Ascending aorta (tissue), 2 donors: ENCODE measurements at regions not wholly inside any gene's neighbourhood (a gene's known extent, or its start where the extent isn't known, plus 50 kb on each side); places are given as distances from the start of the nearest gene placed in this dataset.

Experiments
- DNase-seq, 2 donors: peaks; one replicate each; pipeline ENCODE4 v3.0.0-alpha.2; 2019; ENCODE audit warnings: low spot score in 2 of 2
- H3K27ac ChIP-seq, 2 donors: fragments of 200-600 bp; sonication (generic); one replicate each; pipeline ENCODE4 v1.5.1; 2016 to 2017; ENCODE audit warnings: mild to moderate bottlenecking in 1 of 2
- H3K27me3 ChIP-seq: fragments of 200-600 bp; sonication (generic); one replicate; pipeline ENCODE4 v1.5.1; 2017
- H3K36me3 ChIP-seq, 2 donors: fragments of 200-600 bp; sonication (generic); one replicate each; pipeline ENCODE4 v1.5.1; 2016
- H3K4me1 ChIP-seq, 2 donors: fragments of 200-600 bp; sonication (generic); one replicate each; pipeline ENCODE4 v1.5.1; 2016 to 2017; ENCODE audit warnings: mild to moderate bottlenecking in 1 of 2
- H3K4me3 ChIP-seq, 2 donors: fragments of 200-600 bp; sonication (generic); one replicate each; pipeline ENCODE4 v1.5.1; 2016 to 2017; ENCODE audit warnings: mild to moderate bottlenecking in 1 of 2
- H3K9me3 ChIP-seq, 2 donors: fragments of 200-600 bp; sonication (generic); one replicate each; pipeline ENCODE4 v1.5.1; 2016
- intact Hi-C: fragments of 100-400 bp; cut with DNase I; formaldehyde crosslinking; loops from one replicate; pipeline ENCODE4 v1.15.1; 2023
- TF ChIP-seq, protein P1 (sequence below), 3 experiments: fragments of 200-600 bp in 2 of 3; fragments of 450-650 bp in 1 of 3; sonication (generic) in 2 of 3; IDR thresholded peaks; one replicate each; pipeline ENCODE4 v1.5.1; 2016 to 2019; ENCODE audit warnings: antibody characterized with exemption in 3 of 3, mild to moderate bottlenecking in 1 of 3, moderate library complexity in 1 of 3

DNA sequence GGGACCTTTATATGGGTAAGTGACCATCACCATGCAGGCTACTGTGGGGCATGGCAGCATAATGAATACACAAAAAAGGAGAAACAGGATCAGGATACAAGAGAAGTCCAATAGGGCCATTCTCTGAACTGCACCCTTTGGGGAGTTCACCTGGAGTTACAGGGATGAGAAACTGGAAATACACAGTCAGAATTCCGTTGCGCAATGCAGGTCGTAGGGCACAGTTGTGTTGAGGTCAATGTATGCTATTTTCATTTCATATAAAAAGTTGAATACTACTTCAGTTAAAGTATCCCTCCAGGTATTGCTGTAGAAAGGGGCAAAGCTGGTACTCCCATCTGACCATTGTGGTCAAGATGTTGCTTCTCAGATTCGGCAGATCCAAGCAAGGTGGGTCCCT, 471.4 kb downstream of the DMRT2 start:
- Histone ChIP-seq H3K27me3 (no peaks in the 10 kb centered on the region), H3K36me3 (no peaks in the 10 kb centered on the region), H3K4me3 (no peak overlapping the region), H3K9me3 (no peaks in the 10 kb centered on the region), H3K4me1 (no peaks in the 10 kb centered on the region), H3K27ac (no peak overlapping the region)
- DNase-seq = no peak
- TF ChIP-seq, protein P1, sequence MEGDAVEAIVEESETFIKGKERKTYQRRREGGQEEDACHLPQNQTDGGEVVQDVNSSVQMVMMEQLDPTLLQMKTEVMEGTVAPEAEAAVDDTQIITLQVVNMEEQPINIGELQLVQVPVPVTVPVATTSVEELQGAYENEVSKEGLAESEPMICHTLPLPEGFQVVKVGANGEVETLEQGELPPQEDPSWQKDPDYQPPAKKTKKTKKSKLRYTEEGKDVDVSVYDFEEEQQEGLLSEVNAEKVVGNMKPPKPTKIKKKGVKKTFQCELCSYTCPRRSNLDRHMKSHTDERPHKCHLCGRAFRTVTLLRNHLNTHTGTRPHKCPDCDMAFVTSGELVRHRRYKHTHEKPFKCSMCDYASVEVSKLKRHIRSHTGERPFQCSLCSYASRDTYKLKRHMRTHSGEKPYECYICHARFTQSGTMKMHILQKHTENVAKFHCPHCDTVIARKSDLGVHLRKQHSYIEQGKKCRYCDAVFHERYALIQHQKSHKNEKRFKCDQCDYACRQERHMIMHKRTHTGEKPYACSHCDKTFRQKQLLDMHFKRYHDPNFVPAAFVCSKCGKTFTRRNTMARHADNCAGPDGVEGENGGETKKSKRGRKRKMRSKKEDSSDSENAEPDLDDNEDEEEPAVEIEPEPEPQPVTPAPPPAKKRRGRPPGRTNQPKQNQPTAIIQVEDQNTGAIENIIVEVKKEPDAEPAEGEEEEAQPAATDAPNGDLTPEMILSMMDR (IDR thresholded peaks at IDR 0.05) = no peak
- intact Hi-C loops = no loop called here

- intact Hi-C loops = no loop called here
Measured at GRCh38 chr9:1522219-1522767, 472.1 kb downstream of the DMRT2 start.

DNA sequence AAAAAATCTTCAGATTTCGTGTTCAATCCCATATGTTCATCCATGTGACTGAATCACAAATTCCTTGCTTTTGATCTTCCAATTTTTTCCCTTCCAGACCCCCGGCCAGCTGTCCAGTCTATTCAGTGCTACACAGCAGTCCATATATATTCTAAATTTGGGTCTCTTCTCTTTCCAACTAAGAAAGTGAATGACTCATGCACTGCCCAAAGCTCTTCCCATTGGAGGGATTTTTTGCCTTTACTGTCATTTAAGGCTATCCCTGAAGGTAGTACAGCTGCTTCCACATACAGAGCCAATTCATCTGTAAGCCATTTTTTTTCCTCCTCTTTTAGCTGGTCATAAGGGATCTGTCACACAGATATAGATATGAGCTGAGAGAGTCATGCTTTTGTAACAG, 478.3 kb downstream of the DMRT2 start:
- Histone ChIP-seq H3K27ac (no peak overlapping the region), H3K4me1 (no peaks in the 10 kb centered on the region), H3K4me3 (no peak overlapping the region), H3K9me3 (no peaks in the 10 kb centered on the region), H3K36me3 (no peaks in the 10 kb centered on the region), H3K27me3 (no peaks in the 10 kb centered on the region)
- intact Hi-C loops = no loop called here
- DNase-seq = no peak
- TF ChIP-seq, protein P1 (IDR thresholded peaks at IDR 0.05) = no peak

More at GRCh38 chr9:1522219-1522767, 472.1 kb downstream of the DMRT2 start:
- H3K27ac ChIP-seq = no peak overlapping the region
- H3K36me3 ChIP-seq = no peaks in the 10 kb centered on the region
- no peak for DNase-seq
- no peaks in the 10 kb centered on the region for H3K4me1 ChIP-seq
- TF ChIP-seq, protein P1 (IDR thresholded peaks at IDR 0.05) = no peak
- H3K27me3 ChIP-seq = no peaks in the 10 kb centered on the region
- no peak overlapping the region for H3K4me3 ChIP-seq
- H3K9me3 ChIP-seq = no peaks in the 10 kb centered on the region

DNA sequence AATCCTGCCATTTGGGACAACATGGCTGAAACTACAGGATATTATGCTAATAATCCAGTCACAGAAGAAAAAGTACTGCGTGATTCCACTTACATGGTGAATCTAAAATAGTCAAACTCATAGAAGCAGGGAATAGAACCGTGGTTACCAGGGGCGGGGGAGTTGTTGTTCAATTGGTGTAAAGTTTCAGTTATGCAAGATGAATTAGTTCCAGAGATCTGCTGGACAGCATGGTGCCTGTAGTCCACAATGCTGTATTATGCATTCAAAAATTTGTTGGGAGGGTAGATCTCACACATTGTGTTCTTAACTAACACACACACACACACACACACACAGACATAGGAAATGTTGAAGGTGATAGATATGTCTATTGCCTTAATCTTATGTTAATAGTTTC, 480.5 kb downstream of the DMRT2 start:
- DNase-seq = no peak
- Histone ChIP-seq H3K4me3 (no peak overlapping the region), H3K36me3 (no peaks in the 10 kb centered on the region), H3K9me3 (no peaks in the 10 kb centered on the region), H3K4me1 (no peaks in the 10 kb centered on the region), H3K27ac (no peak overlapping the region), H3K27me3 (no peaks in the 10 kb centered on the region)
- TF ChIP-seq, protein P1 (IDR thresholded peaks at IDR 0.05) = no peak
- intact Hi-C loops = no loop called here

DNA sequence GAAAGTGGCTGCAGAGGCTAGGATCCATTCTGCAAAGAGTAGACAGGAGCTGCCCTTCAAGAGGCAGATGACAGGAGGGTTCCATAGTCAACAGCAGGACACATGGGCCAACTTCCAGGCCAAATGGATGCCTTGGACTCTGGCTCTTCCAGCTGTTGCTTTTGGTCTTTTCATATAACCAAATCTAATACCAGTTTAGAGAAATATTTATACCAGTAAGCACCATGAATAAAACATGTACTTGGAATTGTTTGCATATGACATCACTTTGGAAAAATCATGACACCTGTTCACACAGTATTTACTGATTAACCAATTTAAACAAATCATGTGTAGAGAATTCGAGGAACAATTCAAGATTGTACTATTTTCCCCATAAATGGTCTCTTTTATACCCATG, 481.3 kb downstream of the DMRT2 start:
- DNase-seq = no peak
- Histone ChIP-seq H3K27ac (no peak overlapping the region), H3K9me3 (no peaks in the 10 kb centered on the region), H3K4me1 (no peaks in the 10 kb centered on the region), H3K36me3 (no peaks in the 10 kb centered on the region), H3K27me3 (no peaks in the 10 kb centered on the region), H3K4me3 (no peak overlapping the region)
- TF ChIP-seq, protein P1 (IDR thresholded peaks at IDR 0.05) = no peak
- intact Hi-C loops = no loop called here

DNA sequence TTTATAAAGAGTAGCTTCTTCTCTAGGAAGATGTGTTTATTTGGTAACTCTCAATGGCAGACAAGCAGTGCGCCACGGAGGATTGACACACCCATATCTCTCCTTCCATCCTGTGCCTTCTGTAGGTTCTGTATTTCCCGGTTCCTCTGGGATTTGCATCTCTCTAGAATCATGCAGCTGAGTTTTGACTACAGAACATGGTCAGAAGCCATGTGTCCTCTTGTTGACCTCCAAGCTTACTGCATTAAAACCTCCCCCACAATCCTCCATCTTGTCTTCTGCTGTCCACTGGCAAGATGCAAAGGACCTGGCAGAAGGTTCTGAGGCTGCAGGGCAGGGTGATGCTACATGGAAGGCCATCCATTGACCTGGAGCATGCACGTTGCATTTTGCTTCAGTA, 482.0 kb downstream of the DMRT2 start:
- Histone ChIP-seq H3K27ac (no peak overlapping the region), H3K9me3 (no peaks in the 10 kb centered on the region), H3K36me3 (no peaks in the 10 kb centered on the region), H3K4me1 (no peaks in the 10 kb centered on the region), H3K27me3 (no peaks in the 10 kb centered on the region), H3K4me3 (no peak overlapping the region)
- intact Hi-C loops = no loop called here
- DNase-seq = no peak
- TF ChIP-seq, protein P1 (IDR thresholded peaks at IDR 0.05) = no peak
